ENCODE measurements at regions not wholly inside any gene's neighbourhood (a gene's known extent, or its start where the extent isn't known, plus 50 kb on each side); places are given as distances from the start of the nearest gene placed in this dataset.
"Not testable (repeated sequence)": the region's sequence is repeated elsewhere in the genome, so short reads cannot be mapped to it uniquely, and the experiment has no call there.

GRCh38 chr19:31892060-31892459 is 453.4 kb upstream of the ZNF507 start:
- DNase-seq (ENCODE audit: insufficient read length) = no peak
- TF ChIP-seq POLR2A (IDR thresholded peaks at IDR 0.05; ENCODE audit: low read depth, low read length) (no peak), POLR2AphosphoS5 (IDR thresholded peaks at IDR 0.05; ENCODE audit: low read depth, low read length) (no peak), TAF1 (IDR thresholded peaks at IDR 0.05; ENCODE audit: borderline replicate concordance, low read depth, low read length) (no peak)
- FAIRE-seq = no peak

GRCh38 chr19:31893491-31893890 is 451.9 kb upstream of the ZNF507 start:
- not testable (repeated sequence) for FAIRE-seq; DNase-seq (ENCODE audit: insufficient read length)

- TF ChIP-seq POLR2AphosphoS5 (IDR thresholded peaks at IDR 0.05; ENCODE audit: low read depth, low read length) (no peak), POLR2A (IDR thresholded peaks at IDR 0.05; ENCODE audit: low read depth, low read length) (no peak), TAF1 (IDR thresholded peaks at IDR 0.05; ENCODE audit: borderline replicate concordance, low read depth, low read length) (no peak)
- FAIRE-seq = no peak
- no peak for DNase-seq (ENCODE audit: insufficient read length)
Measured at GRCh38 chr19:31894451-31894850, 451.0 kb upstream of the ZNF507 start.

DNA sequence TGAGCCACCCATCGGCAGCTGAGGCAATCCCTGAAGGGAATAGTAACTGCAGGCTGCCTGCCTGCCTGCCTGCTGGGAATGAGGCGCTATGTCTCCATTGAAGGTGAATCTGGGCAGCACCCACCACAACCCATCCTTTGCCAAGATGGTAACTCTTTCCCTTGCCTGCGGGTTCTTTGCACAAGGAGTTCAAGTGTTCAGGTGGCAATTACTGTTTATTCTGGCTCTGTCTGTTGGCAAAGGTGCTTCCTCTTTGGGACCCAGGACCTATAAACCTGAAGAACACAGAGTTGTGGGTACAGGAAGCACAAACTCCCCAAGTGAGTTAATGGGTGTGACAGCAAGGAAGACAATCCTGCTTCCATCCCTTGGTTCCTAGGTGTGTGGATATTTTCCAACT is 448.1 kb upstream of the ZNF507 start:
- no peak for TF ChIP-seq POLR2A (IDR thresholded peaks at IDR 0.05; ENCODE audit: low read depth, low read length)
- no peak for TF ChIP-seq TAF1 (IDR thresholded peaks at IDR 0.05; ENCODE audit: borderline replicate concordance, low read depth, low read length)
- no peak for TF ChIP-seq POLR2AphosphoS5 (IDR thresholded peaks at IDR 0.05; ENCODE audit: low read depth, low read length)
- DNase-seq (ENCODE audit: insufficient read length) (no peak), FAIRE-seq (no peak)

- DNase-seq (ENCODE audit: insufficient read length) (no peak), FAIRE-seq (no peak)
- no peak for TF ChIP-seq TAF1 (IDR thresholded peaks at IDR 0.05; ENCODE audit: borderline replicate concordance, low read depth, low read length)
- TF ChIP-seq POLR2AphosphoS5 (IDR thresholded peaks at IDR 0.05; ENCODE audit: low read depth, low read length) = no peak
- TF ChIP-seq POLR2A (IDR thresholded peaks at IDR 0.05; ENCODE audit: low read depth, low read length) = no peak
Measured at GRCh38 chr19:31900991-31901390, 444.4 kb upstream of the ZNF507 start.

- DNase-seq (ENCODE audit: insufficient read length) (no peak), FAIRE-seq (no peak)
- no peak for TF ChIP-seq POLR2AphosphoS5 (IDR thresholded peaks at IDR 0.05; ENCODE audit: low read depth, low read length)
- no peak for TF ChIP-seq TAF1 (IDR thresholded peaks at IDR 0.05; ENCODE audit: borderline replicate concordance, low read depth, low read length)
- TF ChIP-seq POLR2A (IDR thresholded peaks at IDR 0.05; ENCODE audit: low read depth, low read length) = no peak
Measured at GRCh38 chr19:31902821-31903220, 442.6 kb upstream of the ZNF507 start.

GRCh38 chr19:31903979-31904378 is 441.4 kb upstream of the ZNF507 start:
- TF ChIP-seq POLR2AphosphoS5 (IDR thresholded peaks at IDR 0.05; ENCODE audit: low read depth, low read length) (no peak), POLR2A (IDR thresholded peaks at IDR 0.05; ENCODE audit: low read depth, low read length) (no peak), TAF1 (IDR thresholded peaks at IDR 0.05; ENCODE audit: borderline replicate concordance, low read depth, low read length) (no peak)
- FAIRE-seq = no peak
- DNase-seq (ENCODE audit: insufficient read length) = no peak

DNA sequence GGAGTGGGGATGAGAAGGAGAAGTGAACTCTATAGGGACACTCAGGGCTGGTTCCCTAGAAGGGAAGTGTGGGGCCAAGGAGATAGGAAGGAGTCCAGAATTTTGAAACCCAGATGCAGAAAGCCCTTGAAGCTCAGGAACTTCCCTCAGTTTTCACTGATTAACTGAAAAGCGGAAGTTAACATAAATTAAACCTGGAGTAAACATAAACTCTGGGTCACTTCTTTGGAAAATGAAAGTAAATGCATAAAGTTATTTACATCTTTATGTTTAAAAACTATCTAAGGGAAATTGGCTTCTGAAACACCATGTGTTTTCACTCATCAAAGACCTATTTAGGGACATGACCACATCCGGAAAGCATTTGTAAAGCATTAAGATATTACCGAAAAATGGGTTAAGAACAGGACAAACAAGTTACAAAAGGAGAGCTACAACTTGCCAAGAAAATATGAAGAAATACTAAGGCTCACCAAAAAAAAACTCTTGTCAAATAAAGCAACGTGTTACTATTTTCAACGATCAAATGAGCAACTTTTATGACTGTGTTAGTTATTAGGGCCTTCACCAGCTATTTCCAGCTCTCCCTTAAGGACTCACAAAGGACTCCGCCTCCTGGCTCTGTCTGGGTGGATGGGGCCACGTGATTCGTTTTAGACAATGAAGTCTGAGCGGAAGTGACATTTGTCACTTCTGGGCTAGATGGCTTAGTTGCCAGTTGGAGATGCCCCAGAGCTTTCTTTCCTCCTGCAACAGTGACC is 439.1 kb upstream of the ZNF507 start:
- no peak for TF ChIP-seq POLR2A (IDR thresholded peaks at IDR 0.05; ENCODE audit: low read depth, low read length)
- TF ChIP-seq TAF1 (IDR thresholded peaks at IDR 0.05; ENCODE audit: borderline replicate concordance, low read depth, low read length) = no peak
- TF ChIP-seq POLR2AphosphoS5 (IDR thresholded peaks at IDR 0.05; ENCODE audit: low read depth, low read length) = no peak
- FAIRE-seq = no peak
- DNase-seq (ENCODE audit: insufficient read length) = no peak

- DNase-seq (ENCODE audit: insufficient read length) (no peak), FAIRE-seq (no peak)
- TF ChIP-seq POLR2AphosphoS5 (IDR thresholded peaks at IDR 0.05; ENCODE audit: low read depth, low read length) (no peak), TAF1 (IDR thresholded peaks at IDR 0.05; ENCODE audit: borderline replicate concordance, low read depth, low read length) (no peak), POLR2A (IDR thresholded peaks at IDR 0.05; ENCODE audit: low read depth, low read length) (no peak)
Measured at GRCh38 chr19:31907661-31908060, 437.7 kb upstream of the ZNF507 start.

DNA sequence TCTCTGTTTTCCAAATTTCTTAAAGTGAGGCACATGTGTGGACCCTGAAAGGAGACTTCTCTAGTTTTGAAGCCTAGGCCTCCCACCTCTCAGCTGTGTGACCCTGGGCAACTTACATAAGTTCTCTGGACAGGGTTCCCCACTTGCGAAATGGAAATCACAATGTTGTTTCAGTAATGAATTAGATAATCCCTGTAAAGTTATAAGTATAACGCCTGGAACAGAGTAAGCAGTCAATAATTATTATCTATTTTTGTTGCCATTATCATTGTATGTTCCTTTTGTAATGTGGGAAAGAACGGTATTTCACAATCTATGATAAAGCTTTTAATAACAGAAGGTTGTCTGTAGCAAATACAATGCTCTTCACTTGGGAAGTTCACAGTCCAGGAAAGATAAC is 437.3 kb upstream of the ZNF507 start:
- no peak for TF ChIP-seq POLR2AphosphoS5 (IDR thresholded peaks at IDR 0.05; ENCODE audit: low read depth, low read length)
- DNase-seq (ENCODE audit: insufficient read length) = no peak
- no peak for FAIRE-seq

- FAIRE-seq (no peak), DNase-seq (ENCODE audit: insufficient read length) (no peak)
- TF ChIP-seq POLR2A (IDR thresholded peaks at IDR 0.05; ENCODE audit: low read depth, low read length) = no peak
- TF ChIP-seq TAF1 (IDR thresholded peaks at IDR 0.05; ENCODE audit: borderline replicate concordance, low read depth, low read length) = no peak
- TF ChIP-seq POLR2AphosphoS5 (IDR thresholded peaks at IDR 0.05; ENCODE audit: low read depth, low read length) = no peak
Measured at GRCh38 chr19:31908496-31909225, 436.7 kb upstream of the ZNF507 start.

- no peak for TF ChIP-seq POLR2AphosphoS5 (IDR thresholded peaks at IDR 0.05; ENCODE audit: low read depth, low read length)
- no peak for TF ChIP-seq TAF1 (IDR thresholded peaks at IDR 0.05; ENCODE audit: borderline replicate concordance, low read depth, low read length)
- no peak for TF ChIP-seq POLR2A (IDR thresholded peaks at IDR 0.05; ENCODE audit: low read depth, low read length)
- DNase-seq (ENCODE audit: insufficient read length) = no peak
- FAIRE-seq = no peak
Measured at GRCh38 chr19:31910224-31910623, 435.2 kb upstream of the ZNF507 start.

All from GM12892 (cell line).